ENCODE measurements at regions not wholly inside any gene's neighbourhood (a gene's known extent, or its start where the extent isn't known, plus 50 kb on each side); places are given as distances from the start of the nearest gene placed in this dataset.

GRCh38 chr7:109295158-109295557, 725.5 kb downstream of the DNAJB9 start:
- no peak for TF ChIP-seq CTCF (IDR thresholded peaks at IDR 0.05)
- TF ChIP-seq EP300 (IDR thresholded peaks at IDR 0.05), result no peak
- no peak for TF ChIP-seq POLR2A (IDR thresholded peaks at IDR 0.05; ENCODE audit: low read depth)
- TF ChIP-seq POLR2AphosphoS5 (IDR thresholded peaks at IDR 0.05), result no peak

Data from esophagus muscularis mucosa (tissue), 4 donors.